GM12891 (cell line): ENCODE measurements at regions not wholly inside any gene's neighbourhood (a gene's known extent, or its start where the extent isn't known, plus 50 kb on each side); places are given as distances from the start of the nearest gene placed in this dataset.

Source experiments
- DNase-seq: peaks from one replicate; pipeline ENCODE4 v3.0.0; 2011; ENCODE audit warnings: low spot score; ENCODE audit not compliant: insufficient read length
- FAIRE-seq: peaks from 2 replicates; lab custom pipeline; 2011; peaks lifted over from hg19 to GRCh38; lab: Jason Lieb, UNC
- PAX5 ChIP-seq: IDR thresholded peaks from 2 replicates; pipeline ENCODE4 v1.6.1; 2011; ENCODE audit warnings: low read length, moderate library complexity, mild to moderate bottlenecking; ENCODE audit not compliant: insufficient read depth, severe bottlenecking
- POLR2A ChIP-seq: IDR thresholded peaks from 2 replicates; pipeline ENCODE4 v1.6.1; 2011; ENCODE audit warnings: low read depth, low read length, control low read depth
- POLR2AphosphoS5 ChIP-seq: IDR thresholded peaks from 2 replicates; pipeline ENCODE4 v1.6.1; 2011; ENCODE audit warnings: low read depth, low read length, control low read depth
- POU2F2 ChIP-seq: IDR thresholded peaks from 2 replicates; pipeline ENCODE4 v1.6.1; 2011; ENCODE audit warnings: low read depth, mild to moderate bottlenecking, control low read depth, low read length, moderate library complexity
- SPI1 ChIP-seq: IDR thresholded peaks from 2 replicates; pipeline ENCODE4 v1.6.1; 2011; ENCODE audit warnings: low read depth, low read length, control low read depth
- TAF1 ChIP-seq: IDR thresholded peaks from 2 replicates; pipeline ENCODE4 v1.6.1; 2011; ENCODE audit warnings: low read depth, low read length, control low read depth

DNA sequence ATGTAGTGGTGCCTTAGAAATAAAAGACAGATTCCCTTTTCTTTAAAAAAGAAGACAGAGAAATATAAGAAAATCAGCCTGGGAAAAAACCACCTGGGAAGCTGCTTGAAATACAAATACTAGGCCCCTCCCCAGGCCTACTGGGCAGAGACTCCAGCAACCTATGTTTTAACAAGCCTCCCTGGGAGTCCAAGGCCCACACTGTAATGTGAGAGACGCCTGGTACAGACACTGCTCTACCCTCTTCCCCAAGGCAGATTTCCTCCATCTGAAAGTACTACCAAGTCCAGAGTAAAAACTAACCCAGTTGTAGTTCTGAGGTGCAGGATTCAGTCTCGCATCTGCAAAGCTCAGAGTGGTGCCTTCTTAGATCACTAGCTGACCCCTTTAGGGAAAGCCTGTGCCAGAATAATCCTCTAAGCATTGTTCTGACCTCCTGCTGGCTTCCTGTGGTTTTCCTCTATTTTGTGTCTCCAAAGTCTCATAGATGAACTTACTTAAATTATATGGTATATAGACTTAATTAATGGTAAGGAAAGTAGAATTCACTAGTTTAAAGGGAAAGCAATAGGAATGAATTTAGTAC lies 270.2 kb upstream of the SLC35B3 start:
- no peak for TF ChIP-seq POLR2A
- TF ChIP-seq SPI1, result no peak
- TF ChIP-seq POLR2AphosphoS5, result no peak
- no peak for TF ChIP-seq PAX5
- TF ChIP-seq TAF1, result no peak
- no peak for TF ChIP-seq POU2F2
- DNase-seq (no peak), FAIRE-seq (no peak)

DNA sequence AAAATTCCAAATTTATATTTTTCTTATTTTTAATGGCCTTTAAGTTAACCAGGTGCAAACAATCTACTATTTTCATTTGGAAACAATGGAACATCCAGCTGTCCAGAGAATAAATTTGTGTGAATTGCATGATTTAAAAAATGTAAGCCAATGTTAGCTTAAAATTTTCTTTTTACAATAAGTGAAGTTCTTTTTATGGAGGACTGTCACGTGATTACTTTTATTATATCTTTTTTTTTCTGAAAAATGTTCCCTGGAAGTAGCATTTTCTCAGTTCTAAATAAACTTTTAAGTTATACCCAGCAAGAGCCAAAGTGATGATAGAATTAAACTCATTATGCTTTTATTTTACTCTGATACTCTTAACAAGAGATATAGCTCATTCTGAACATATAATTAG lies 267.7 kb upstream of the SLC35B3 start:
- DNase-seq, result no peak
- FAIRE-seq, result no peak
- TF ChIP-seq POLR2A (no peak), PAX5 (no peak), SPI1 (no peak), POU2F2 (no peak), POLR2AphosphoS5 (no peak), TAF1 (no peak)

DNA sequence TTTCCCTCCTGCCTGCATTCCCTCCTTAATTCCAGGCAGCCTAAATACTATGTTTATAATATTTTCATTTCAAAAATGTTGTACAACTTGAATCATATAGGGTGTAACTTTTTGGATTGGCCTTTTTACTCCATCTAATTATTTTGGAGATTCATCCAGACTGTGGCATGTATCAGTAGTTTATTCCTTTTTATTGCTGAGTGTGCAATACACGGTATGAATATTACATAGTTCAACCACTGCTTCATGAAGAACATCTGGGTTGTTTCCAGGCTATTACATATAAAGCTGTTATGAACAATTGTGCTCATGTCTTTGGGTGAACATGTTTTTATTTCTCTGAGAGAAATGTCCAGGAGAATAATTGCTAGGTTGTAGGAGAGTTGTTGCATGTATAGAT lies 253.5 kb upstream of the SLC35B3 start:
- TF ChIP-seq SPI1 (no peak), POLR2AphosphoS5 (no peak), POU2F2 (no peak), PAX5 (no peak), POLR2A (no peak), TAF1 (no peak)
- FAIRE-seq (no peak), DNase-seq (no peak)

DNA sequence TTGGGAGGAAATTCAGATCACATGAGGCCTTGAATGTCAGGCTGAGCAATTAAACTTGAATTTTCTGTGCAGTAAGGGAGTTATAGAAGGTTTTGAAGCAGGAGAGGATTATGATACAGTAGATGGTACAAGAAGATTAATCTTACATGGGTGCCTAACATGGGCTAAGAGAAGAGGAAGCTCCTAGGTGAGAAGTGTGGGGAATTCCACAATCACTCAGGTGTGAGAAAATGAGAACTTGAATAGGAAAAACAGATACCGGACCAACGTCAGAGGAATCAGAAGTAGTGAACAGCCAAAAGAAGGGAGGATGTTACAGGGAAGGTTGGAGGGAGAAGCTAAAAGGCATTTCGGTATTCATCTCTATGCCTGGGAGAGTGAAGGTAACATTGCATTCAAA lies 250.7 kb upstream of the SLC35B3 start:
- FAIRE-seq, result no peak
- TF ChIP-seq POLR2AphosphoS5 (no peak), POLR2A (no peak), SPI1 (no peak), TAF1 (no peak), PAX5 (no peak), POU2F2 (no peak)
- DNase-seq, result no peak

DNA sequence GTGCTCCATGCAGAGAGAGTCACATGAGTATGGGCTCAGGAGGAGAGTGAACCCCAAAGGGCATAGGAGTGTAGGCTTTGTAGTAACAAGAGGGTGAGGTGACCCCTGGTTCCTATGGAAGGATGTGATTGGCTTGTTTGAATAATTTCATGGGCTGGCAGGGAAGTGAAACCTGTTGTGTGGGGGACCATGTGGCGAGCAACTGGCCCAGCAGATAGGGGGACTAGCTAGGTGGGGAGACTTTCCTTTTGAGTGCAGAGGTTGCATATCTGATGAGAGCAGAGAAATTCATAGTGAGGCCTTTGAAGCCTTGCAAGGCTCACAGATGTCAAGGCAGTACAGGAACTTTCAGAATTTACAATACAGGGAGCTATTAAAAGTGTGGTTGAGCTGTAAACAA lies 247.9 kb upstream of the SLC35B3 start:
- FAIRE-seq, result no peak
- DNase-seq, result no peak
- no peak for TF ChIP-seq POU2F2
- TF ChIP-seq SPI1, result peak; percentile 75
- TF ChIP-seq PAX5, result no peak
- no peak for TF ChIP-seq TAF1
- TF ChIP-seq POLR2AphosphoS5, result no peak
- no peak for TF ChIP-seq POLR2A

DNA sequence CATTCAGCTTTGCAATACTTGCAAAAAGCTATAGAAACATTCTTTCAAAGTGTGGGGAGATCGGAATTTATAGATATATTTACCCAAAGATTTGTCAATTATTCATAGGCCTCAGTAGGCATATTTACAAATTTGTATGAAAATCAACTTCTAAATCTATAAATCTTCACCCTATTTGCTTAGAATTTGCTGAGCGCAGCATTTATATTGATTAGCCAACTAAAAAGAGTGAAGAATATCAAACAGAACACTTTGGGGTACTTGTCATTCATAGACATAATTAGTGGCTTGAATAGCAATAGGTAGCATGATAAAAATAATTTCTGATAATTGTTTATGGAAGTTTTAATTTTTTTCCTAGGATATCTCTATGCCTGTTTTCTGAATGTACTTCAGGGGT lies 244.5 kb upstream of the SLC35B3 start:
- FAIRE-seq (no peak), DNase-seq (no peak)
- TF ChIP-seq PAX5 (no peak), SPI1 (no peak), POLR2A (no peak), POLR2AphosphoS5 (no peak), POU2F2 (no peak), TAF1 (no peak)

DNA sequence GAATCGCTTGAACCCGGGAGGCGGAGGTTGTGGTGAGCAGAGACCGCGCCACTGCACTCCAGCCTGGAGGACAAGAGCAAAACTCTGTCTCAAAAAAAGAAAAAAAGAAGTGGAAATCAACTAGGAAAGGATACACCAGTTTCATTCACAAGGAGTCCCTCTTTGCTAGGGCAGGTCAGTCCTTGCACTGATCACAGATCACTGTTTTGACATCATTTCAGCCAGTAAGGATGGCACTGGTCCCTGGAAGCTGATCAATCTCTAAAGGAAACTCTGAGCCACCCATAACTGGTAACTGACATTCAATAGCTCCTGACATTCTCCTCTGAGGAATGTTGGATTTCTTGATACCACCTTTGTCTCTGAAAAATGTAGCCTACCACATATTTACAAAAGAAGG lies 243.1 kb upstream of the SLC35B3 start:
- no peak for FAIRE-seq
- no peak for DNase-seq
- TF ChIP-seq SPI1 (no peak), PAX5 (no peak), POU2F2 (no peak), POLR2AphosphoS5 (no peak), POLR2A (no peak), TAF1 (no peak)

DNA sequence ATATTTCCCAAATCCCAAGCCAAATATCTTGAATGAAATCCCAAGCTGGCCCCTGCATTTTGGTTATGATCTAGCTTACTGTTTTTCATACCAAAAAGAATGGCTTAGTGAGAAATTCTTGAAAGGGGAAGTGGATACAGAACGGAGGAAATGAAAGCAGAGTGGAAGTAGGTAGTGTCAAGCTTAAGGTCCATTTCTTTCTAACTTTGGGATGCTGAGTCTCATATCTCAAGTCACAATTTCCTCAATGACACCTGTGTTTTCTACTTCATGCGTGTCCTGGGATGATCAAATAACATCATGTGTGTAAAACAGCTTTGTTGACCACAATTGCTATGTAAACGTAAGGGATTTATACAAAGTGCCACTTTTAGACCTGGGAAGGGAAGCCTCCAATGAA lies 238.8 kb upstream of the SLC35B3 start:
- peak; percentile 35 for FAIRE-seq
- TF ChIP-seq POLR2A, result no peak
- peak; percentile 78 for TF ChIP-seq SPI1
- no peak for DNase-seq

DNA sequence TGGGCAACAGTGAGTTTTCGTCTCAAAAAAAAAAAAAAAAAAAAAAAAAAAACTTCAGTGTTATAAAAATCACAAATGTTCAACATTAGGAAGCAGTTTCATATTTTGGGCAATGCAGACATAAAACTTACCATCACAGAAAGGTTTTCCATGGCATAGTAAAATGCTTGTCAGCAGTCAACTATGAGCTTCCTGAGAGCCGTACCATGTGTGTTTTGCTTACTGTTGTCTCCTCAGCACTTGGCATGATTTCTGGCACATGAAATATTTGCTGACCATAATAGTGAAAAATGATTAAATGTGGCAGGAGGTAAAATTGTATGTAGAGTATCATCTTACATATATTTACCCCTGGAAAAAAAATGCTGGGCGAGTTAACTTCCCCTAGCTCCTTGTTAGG lies 237.5 kb upstream of the SLC35B3 start:
- DNase-seq (no peak), FAIRE-seq (no peak)

DNA sequence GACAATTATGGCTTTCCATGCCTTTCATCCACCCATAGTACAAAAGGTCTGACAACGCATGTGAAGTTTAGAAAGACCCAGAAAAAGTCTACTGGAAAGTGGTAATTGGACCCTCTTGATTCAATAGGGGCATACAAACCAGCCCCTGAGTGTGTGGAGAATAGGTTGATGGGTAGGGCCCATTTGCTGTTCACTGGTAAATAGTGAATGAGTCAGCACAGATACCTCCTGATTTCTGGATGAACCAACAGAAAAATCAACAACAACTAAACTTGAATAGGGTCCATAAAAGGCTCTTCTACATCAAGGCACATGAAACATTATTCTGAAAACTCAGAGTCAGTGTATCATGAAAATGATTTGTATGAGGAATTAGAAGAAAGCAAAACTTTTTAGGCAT lies 235.4 kb upstream of the SLC35B3 start:
- no peak for TF ChIP-seq TAF1
- no peak for TF ChIP-seq POLR2A
- TF ChIP-seq POLR2AphosphoS5, result no peak
- TF ChIP-seq POU2F2, result no peak
- TF ChIP-seq SPI1, result no peak
- no peak for TF ChIP-seq PAX5
- FAIRE-seq, result no peak
- DNase-seq, result no peak

More for the DNA sequence above, 237.5 kb upstream of the SLC35B3 start:
- TF ChIP-seq POU2F2 (no peak), PAX5 (no peak), SPI1 (no peak), POLR2A (no peak), POLR2AphosphoS5 (no peak), TAF1 (no peak)

DNA sequence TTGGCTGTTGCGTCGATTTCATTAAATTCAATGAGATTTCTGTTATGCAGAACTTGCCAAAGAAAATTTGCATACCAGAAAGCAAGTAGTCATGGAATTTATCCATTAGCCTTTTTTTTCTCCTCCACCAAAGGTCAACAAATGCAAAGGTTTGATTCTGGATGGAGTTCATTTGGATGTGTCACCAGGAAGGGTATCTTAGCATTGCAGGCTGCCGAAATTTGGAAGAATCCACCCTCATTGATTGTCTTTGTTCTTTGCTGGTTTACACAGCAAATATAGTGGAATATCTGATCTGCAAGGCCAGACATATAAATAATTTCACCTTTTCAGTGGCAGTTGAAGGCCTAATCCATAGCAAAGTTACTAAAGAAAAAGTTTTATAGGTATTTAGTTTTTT lies 229.4 kb upstream of the SLC35B3 start:
- TF ChIP-seq TAF1 (no peak), POLR2AphosphoS5 (no peak), POU2F2 (no peak), POLR2A (no peak), SPI1 (no peak), PAX5 (no peak)
- FAIRE-seq (no peak), DNase-seq (no peak)
